H9 (cell line): ENCODE measurements at regions not wholly inside any gene's neighbourhood (a gene's known extent, or its start where the extent isn't known, plus 50 kb on each side); places are given as distances from the start of the nearest gene placed in this dataset.

Experiments
- DNase-seq: peaks from one replicate; pipeline ENCODE4 v3.0.0-alpha.2; 2017
- H2AFZ ChIP-seq: one replicate; pipeline ENCODE4 v1.6.1; 2013; ENCODE audit warnings: mild to moderate bottlenecking, low read length, control low read depth, moderate library complexity
- H2AK5ac ChIP-seq: 2 replicates; pipeline ENCODE4 v1.6.1; 2013; ENCODE audit warnings: low read length, control low read depth, mixed read lengths; ENCODE audit not compliant: insufficient read length
- H2BK120ac ChIP-seq: one replicate; pipeline ENCODE4 v1.6.1; 2013; ENCODE audit warnings: low read depth, mild to moderate bottlenecking, low read length, control low read depth, inconsistent platforms; ENCODE audit not compliant: poor library complexity, severe bottlenecking
- H2BK12ac ChIP-seq: 2 replicates; pipeline ENCODE4 v1.6.1; 2013; ENCODE audit warnings: low read length, control low read depth, mixed read lengths, low read depth; ENCODE audit not compliant: insufficient read length
- H2BK15ac ChIP-seq: 2 replicates; pipeline ENCODE4 v1.6.1; 2013; ENCODE audit warnings: low read depth, low read length, control low read depth
- H2BK20ac ChIP-seq: one replicate; pipeline ENCODE4 v1.6.1; 2013; ENCODE audit warnings: low read depth, mild to moderate bottlenecking, low read length, control low read depth, inconsistent platforms; ENCODE audit not compliant: poor library complexity, severe bottlenecking
- H2BK5ac ChIP-seq: 2 replicates; pipeline ENCODE4 v1.6.1; 2013; ENCODE audit warnings: low read length, control low read depth, mixed read lengths; ENCODE audit not compliant: insufficient read length
- H3K14ac ChIP-seq: 2 replicates; pipeline ENCODE4 v1.6.1; 2013; ENCODE audit warnings: low read length, control low read depth; ENCODE audit not compliant: insufficient read depth
- H3K18ac ChIP-seq: 2 replicates; pipeline ENCODE4 v1.6.1; 2013; ENCODE audit warnings: low read depth, mild to moderate bottlenecking, mixed read lengths, low read length, control low read depth; ENCODE audit not compliant: insufficient read length
- H3K23ac ChIP-seq: 2 replicates; pipeline ENCODE4 v1.6.1; 2013; ENCODE audit warnings: low read length, control low read depth, mixed read lengths, low read depth; ENCODE audit not compliant: insufficient read length
- H3K23me2 ChIP-seq: 2 replicates; pipeline ENCODE4 v1.6.1; 2013; ENCODE audit warnings: low read depth, mild to moderate bottlenecking, mixed read lengths, low read length, control low read depth; ENCODE audit not compliant: insufficient read length, poor library complexity, severe bottlenecking
- H3K27ac ChIP-seq: 2 replicates; pipeline ENCODE4 v1.5.1; 2013; ENCODE audit warnings: low read length, control low read depth, mixed read lengths, low read depth; ENCODE audit not compliant: insufficient read length
- H3K27me3 ChIP-seq: 2 replicates; pipeline ENCODE4 v1.6.1; 2013; ENCODE audit warnings: low read length, control low read depth, inconsistent platforms; ENCODE audit not compliant: insufficient read depth
- H3K4ac ChIP-seq: 2 replicates; pipeline ENCODE4 v1.6.1; 2013; ENCODE audit warnings: low read depth, mild to moderate bottlenecking, control low read depth, inconsistent platforms, low read length, moderate library complexity
- H3K4me1 ChIP-seq: 2 replicates; pipeline ENCODE4 v1.6.1; 2013; ENCODE audit warnings: low read length, control low read depth, inconsistent platforms; ENCODE audit not compliant: insufficient read depth
- H3K4me2 ChIP-seq: 2 replicates; pipeline ENCODE4 v1.6.1; 2013; ENCODE audit warnings: low read length, control low read depth, mixed read lengths; ENCODE audit not compliant: insufficient read length, insufficient read depth
- H3K56ac ChIP-seq: 2 replicates; pipeline ENCODE4 v1.6.1; 2013; ENCODE audit warnings: low read depth, mild to moderate bottlenecking, mixed read lengths, low read length, control low read depth; ENCODE audit not compliant: insufficient read length
- H3K79me1 ChIP-seq: 2 replicates; pipeline ENCODE4 v1.6.1; 2013; ENCODE audit warnings: low read depth, mild to moderate bottlenecking, moderate library complexity, low read length, control low read depth, inconsistent platforms; ENCODE audit not compliant: insufficient read depth, poor library complexity, severe bottlenecking
- H3K79me2 ChIP-seq: 2 replicates; pipeline ENCODE4 v1.6.1; 2013; ENCODE audit warnings: low read length, control low read depth, inconsistent platforms; ENCODE audit not compliant: insufficient read depth
- H3K9ac ChIP-seq: 2 replicates; pipeline ENCODE4 v1.6.1; 2013; ENCODE audit warnings: low read length, control low read depth, mixed read lengths; ENCODE audit not compliant: insufficient read length; ENCODE audit errors: extremely low read depth
- H3K9me3 ChIP-seq: one replicate; pipeline ENCODE4 v1.6.1; 2013; ENCODE audit warnings: low read depth, low read length, inconsistent platforms; ENCODE audit not compliant: control insufficient read depth
- H3T11ph ChIP-seq: one replicate; pipeline ENCODE4 v1.6.1; 2013; ENCODE audit warnings: mild to moderate bottlenecking, low read length, control low read depth, inconsistent platforms
- H4K20me1 ChIP-seq: one replicate; pipeline ENCODE4 v1.6.1; 2013; ENCODE audit not compliant: control insufficient read depth, insufficient read length, insufficient read depth
- H4K5ac ChIP-seq: 2 replicates; pipeline ENCODE4 v1.6.1; 2013; ENCODE audit warnings: low read depth, mild to moderate bottlenecking, mixed read lengths, low read length, control low read depth; ENCODE audit not compliant: insufficient read length
- H4K8ac ChIP-seq: replicated peaks from 2 replicates; pipeline ENCODE4 v1.6.1; 2013; ENCODE audit warnings: low read length, control low read depth, mixed read lengths, low read depth; ENCODE audit not compliant: insufficient read length
- H4K91ac ChIP-seq: 2 replicates; pipeline ENCODE4 v1.6.1; 2013; ENCODE audit warnings: low read depth, mild to moderate bottlenecking, moderate library complexity, mixed read lengths, low read length, control low read depth; ENCODE audit not compliant: insufficient read length
- H3K27ac Mint-ChIP-seq, 3 experiments: 2 replicates in 2 of 3; 3 replicates in 1 of 3; pipeline ENCODE4 v1.8.0; 2020 to 2021; ENCODE audit warnings: mixed read lengths in 3 of 3, mild to moderate bottlenecking in 1 of 3, moderate library complexity in 1 of 3
- H3K27me3 Mint-ChIP-seq: 2 replicates; pipeline ENCODE4 v1.8.0; 2021; ENCODE audit warnings: low read depth, mild to moderate bottlenecking, moderate library complexity, mixed read lengths
- H3K36me3 Mint-ChIP-seq, 3 experiments: 2 replicates in 2 of 3; 3 replicates in 1 of 3; pipeline ENCODE4 v1.8.0; 2020 to 2021; ENCODE audit warnings: low read depth in 3 of 3, mixed read lengths in 3 of 3; ENCODE audit not compliant: insufficient read depth in 1 of 3
- H3K4me1 Mint-ChIP-seq, 2 experiments: 2 replicates each; pipeline ENCODE4 v1.8.0; 2020; ENCODE audit warnings: mixed read lengths in 2 of 2
- H3K4me3 Mint-ChIP-seq, 2 experiments: 2 replicates in 1 of 2; 3 replicates in 1 of 2; pipeline ENCODE4 v1.8.0; 2020 to 2021; ENCODE audit warnings: mild to moderate bottlenecking in 2 of 2, mixed read lengths in 2 of 2, moderate library complexity in 1 of 2
- H3K9me3 Mint-ChIP-seq, 2 experiments: 2 replicates in 1 of 2; 3 replicates in 1 of 2; pipeline ENCODE4 v1.8.0; 2020; ENCODE audit warnings: mild to moderate bottlenecking in 2 of 2, mixed read lengths in 2 of 2, moderate library complexity in 1 of 2
- WGBS: extraction: QIAGEN DNeasy Blood & Tissue Kit; methylation state at CpG from one replicate; pipeline ENCODE4 v1.1.7; 2013; ENCODE audit warnings: missing lambda C conversion rate, low lambda C conversion rate, mixed read lengths; ENCODE audit not compliant: insufficient read length; ENCODE audit errors: extremely low coverage; 5-methylcytosine and 5-hydroxymethylcytosine counted together
- TF ChIP-seq, protein P1 (sequence below): fragments of 200-600 bp; sonication (generic); conservative IDR thresholded peaks from 3 replicates; pipeline ENCODE4 v1.8.0; 2021; ENCODE audit warnings: antibody characterized with exemption, mild to moderate bottlenecking

DNA sequence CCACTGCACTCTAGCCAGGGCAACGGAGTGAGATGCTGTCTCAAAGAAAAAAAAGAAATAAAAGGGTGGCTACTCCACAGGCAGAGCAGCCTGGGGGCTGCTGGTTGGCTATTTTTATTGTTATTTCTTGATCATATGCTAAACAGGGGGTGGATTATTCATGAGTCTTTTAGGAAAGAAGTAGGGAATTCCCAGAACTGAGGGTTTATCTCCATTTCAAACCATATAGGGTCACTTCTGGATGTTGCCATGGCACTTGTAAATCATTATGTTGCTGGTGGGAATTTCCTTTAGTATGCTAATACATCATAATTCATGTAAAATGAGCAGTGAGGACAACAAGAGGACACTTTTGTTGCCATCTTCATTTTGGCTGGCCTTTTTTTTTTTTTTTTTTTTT lies 52.1 kb upstream of the GHITM start:
- Histone ChIP-seq H4K8ac (no peak overlapping the region), H2BK15ac (no peak overlapping the region), H3K14ac (no peak overlapping the region), H2AFZ (no peak overlapping the region), H3T11ph (no peak overlapping the region), H3K4ac (no peak overlapping the region), H2BK20ac (no peak overlapping the region), H4K5ac (no peak overlapping the region), H3K79me1 (no peaks in the 10 kb centered on the region), H3K23me2 (no peaks in the 10 kb centered on the region), H3K18ac (no peak overlapping the region), H3K23ac (no peak overlapping the region), H3K27me3 (no peaks in the 10 kb centered on the region), H3K27ac (no peak overlapping the region), H3K9me3 (no peaks in the 10 kb centered on the region), H3K9ac (no peak overlapping the region), H2AK5ac (no peak overlapping the region), H3K56ac (no peak overlapping the region), H3K4me2 (no peak overlapping the region), H4K20me1 (no peaks in the 10 kb centered on the region), H4K91ac (no peak overlapping the region), H3K79me2 (no peaks in the 10 kb centered on the region; the same call in 1 of the 2 replicates), H3K4me1 (no peaks in the 10 kb centered on the region), H2BK120ac (no peak overlapping the region), H2BK5ac (no peak overlapping the region), H2BK12ac (no peak overlapping the region)
- H3K9me3 Mint-ChIP-seq: peaks cover 0 to 3% of the 10 kb centered on the region in 2 experiments; a peak in 2 of 5 replicates
- no peak overlapping the region for H3K4me3 Mint-ChIP-seq
- no peak for DNase-seq
- no peaks in the 10 kb centered on the region for H3K36me3 Mint-ChIP-seq
- WGBS: no CpG with 5 or more reads among the region's 1 CpG
- no peak overlapping the region for H3K27ac Mint-ChIP-seq
- H3K27me3 Mint-ChIP-seq: peaks cover 4% of the 10 kb centered on the region
- TF ChIP-seq, protein P1, sequence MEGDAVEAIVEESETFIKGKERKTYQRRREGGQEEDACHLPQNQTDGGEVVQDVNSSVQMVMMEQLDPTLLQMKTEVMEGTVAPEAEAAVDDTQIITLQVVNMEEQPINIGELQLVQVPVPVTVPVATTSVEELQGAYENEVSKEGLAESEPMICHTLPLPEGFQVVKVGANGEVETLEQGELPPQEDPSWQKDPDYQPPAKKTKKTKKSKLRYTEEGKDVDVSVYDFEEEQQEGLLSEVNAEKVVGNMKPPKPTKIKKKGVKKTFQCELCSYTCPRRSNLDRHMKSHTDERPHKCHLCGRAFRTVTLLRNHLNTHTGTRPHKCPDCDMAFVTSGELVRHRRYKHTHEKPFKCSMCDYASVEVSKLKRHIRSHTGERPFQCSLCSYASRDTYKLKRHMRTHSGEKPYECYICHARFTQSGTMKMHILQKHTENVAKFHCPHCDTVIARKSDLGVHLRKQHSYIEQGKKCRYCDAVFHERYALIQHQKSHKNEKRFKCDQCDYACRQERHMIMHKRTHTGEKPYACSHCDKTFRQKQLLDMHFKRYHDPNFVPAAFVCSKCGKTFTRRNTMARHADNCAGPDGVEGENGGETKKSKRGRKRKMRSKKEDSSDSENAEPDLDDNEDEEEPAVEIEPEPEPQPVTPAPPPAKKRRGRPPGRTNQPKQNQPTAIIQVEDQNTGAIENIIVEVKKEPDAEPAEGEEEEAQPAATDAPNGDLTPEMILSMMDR: no peak
- peaks cover 7% of the 10 kb centered on the region in 2 experiments for H3K4me1 Mint-ChIP-seq
